D341Med (cell line): ENCODE measurements at regions not wholly inside any gene's neighbourhood (a gene's known extent, or its start where the extent isn't known, plus 50 kb on each side); places are given as distances from the start of the nearest gene placed in this dataset.

Source experiments
- DNase-seq: peaks from one replicate; pipeline ENCODE4 v3.0.0; 2012; ENCODE audit warnings: low spot score

GRCh38 chr6:153218184-153218792 lies 87.2 kb upstream of the RGS17 start:
- DNase-seq = no peak

DNA sequence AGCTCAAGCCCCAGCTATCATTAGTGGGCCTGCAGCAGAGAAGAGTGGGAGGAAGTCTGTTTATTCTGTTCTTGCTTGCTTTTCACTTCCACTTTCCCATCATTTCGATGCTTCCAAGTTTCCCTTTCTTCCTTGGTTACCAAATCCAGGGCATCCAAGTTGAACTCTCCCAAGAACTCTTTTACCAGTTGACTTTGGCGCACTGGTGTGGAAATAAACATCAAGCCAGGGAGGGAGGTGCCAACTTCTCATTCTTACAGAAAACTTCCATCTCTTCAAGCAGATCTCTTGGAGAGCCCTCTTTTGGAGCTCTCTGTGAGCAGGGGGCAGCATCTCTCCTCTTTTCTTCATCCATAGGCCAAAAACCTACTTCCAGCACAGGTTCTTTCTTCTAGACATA lies 85.7 kb upstream of the RGS17 start:
- DNase-seq = no peak

- no peak for DNase-seq
These were observed 84.2 kb upstream of the RGS17 start for GRCh38 chr6:153215242-153215641.

GRCh38 chr6:153214436-153214835 lies 83.4 kb upstream of the RGS17 start:
- DNase-seq = no peak

- no peak for DNase-seq
These were observed 79.0 kb upstream of the RGS17 start for GRCh38 chr6:153210083-153210482.

GRCh38 chr6:153208706-153209105 lies 77.6 kb upstream of the RGS17 start:
- peak; percentile 50 for DNase-seq

GRCh38 chr6:153207617-153208016 lies 76.5 kb upstream of the RGS17 start:
- DNase-seq = no peak

DNA sequence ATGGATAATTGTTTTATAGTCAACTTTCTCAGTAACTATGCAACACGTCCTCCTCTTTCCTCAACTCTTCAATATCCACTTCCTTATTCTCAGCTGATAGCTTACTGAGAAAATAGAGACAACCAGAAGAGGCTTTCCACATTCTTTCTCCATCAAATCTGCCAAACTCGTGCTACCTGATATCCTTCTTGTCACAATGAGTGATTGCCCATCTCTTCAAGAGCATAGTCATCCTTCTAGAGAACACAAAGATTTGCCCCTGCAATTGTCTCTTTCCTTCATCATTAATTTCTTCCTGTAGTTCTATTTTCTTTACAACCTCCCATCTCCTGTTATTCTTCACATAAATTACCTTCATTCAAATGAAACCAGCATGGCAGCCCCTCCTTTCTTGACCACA lies 75.9 kb upstream of the RGS17 start:
- no peak for DNase-seq

DNA sequence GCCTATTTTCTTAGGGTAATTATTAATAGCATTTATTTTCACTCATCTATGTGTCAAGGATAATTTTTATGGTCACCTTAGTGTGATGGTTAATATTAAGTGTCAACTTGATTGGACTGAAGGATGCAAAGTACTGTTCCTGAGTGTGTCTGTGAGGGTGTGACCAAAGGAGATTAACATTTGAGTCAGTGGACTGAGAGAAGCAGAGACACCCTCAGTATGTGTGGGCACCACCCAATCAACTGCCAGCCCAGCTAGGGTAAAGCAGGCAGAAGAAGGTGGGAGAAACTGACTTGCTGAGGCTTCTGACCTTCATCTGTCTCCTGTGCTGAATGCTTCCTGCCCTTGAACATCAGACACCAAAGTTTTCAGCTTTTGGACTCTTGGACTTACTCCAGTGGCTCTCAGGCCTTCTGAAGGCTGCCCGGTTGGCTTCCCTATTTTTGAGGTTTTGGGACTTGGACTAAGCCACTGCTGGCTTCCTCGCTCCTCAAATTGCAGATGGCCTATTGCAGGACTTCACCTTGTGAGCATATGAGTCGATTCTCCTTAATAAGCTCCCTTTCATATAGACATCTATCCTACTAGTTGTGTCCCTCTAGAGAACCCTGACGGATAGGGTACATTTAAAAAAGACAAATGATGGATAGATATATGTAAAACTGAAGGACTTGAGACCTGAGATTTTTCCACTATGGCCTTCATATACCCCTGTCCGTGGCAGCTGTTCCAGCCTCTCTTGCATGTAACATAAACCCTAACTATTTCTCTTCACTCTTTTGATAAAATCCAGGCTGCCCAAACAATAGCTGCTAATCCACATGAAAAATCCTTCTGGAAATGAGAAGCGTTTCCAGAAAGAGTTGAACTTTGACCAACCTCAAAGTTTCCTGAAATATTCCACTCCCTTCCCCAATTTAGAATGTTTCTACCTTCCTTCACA lies 62.1 kb upstream of the RGS17 start:
- no peak for DNase-seq

DNA sequence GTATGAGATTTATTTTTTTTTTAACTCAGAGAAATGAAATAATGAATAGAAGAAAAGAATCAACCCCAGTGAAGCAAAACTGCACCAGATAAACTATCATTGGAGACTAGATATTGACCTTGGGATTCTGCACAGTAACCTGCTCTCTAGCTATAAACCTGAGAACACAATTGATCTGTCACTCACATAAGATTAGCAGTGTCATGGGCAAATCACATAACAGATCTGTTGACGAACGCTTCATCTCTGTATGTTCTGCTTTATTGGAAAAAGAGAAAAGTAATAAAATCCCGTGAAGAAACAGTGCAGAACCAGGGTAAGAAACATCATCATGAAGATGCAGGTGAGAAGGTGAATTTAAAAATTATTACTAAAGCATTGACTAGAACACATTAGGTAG lies 52.8 kb upstream of the RGS17 start:
- DNase-seq = no peak
